ENCODE measurements at regions not wholly inside any gene's neighbourhood (a gene's known extent, or its start where the extent isn't known, plus 50 kb on each side); places are given as distances from the start of the nearest gene placed in this dataset.

DNA sequence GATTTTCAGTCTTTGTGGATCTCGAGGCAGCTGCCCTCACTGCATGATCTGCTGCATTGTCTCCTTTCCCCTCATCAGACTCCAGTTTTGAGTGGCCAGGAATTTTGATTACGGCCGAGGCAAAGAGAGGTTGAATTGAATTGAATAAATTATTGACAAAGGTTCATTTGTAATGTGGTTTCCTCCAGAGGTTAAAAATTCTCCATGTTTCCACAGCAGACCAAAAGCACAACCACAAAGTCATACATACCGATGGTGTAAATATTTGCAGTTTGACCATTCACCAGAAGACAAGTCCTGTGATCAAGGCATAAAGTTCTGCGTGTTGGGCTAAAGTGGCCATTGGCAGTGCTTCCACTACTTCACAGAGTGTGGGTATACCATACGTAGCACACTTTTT lies 343.8 kb upstream of the MYT1L start:
- DNase-seq = no peak

DNA sequence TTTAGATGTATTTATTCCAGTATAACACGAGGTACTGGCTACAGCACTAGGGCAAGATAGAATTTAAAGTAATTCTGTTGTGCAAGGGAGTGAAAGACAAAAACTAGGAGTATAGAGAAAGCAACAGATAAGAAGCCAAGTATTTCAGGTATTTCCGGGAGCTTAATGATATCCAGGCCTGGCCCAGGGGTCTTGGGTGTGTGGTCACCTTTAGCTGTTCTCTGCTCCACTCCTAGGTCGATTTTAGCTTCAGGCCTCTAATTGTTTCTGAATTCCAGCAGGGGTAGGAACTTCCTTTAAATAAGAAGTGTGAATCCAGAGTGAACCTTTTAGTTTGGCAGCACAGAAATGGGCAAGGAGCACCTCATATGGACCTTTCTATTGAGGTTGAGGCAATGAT lies 342.3 kb upstream of the MYT1L start:
- DNase-seq = no peak

GRCh38 chr2:2672249-2672648 lies 341.2 kb upstream of the MYT1L start:
- DNase-seq = no peak

DNA sequence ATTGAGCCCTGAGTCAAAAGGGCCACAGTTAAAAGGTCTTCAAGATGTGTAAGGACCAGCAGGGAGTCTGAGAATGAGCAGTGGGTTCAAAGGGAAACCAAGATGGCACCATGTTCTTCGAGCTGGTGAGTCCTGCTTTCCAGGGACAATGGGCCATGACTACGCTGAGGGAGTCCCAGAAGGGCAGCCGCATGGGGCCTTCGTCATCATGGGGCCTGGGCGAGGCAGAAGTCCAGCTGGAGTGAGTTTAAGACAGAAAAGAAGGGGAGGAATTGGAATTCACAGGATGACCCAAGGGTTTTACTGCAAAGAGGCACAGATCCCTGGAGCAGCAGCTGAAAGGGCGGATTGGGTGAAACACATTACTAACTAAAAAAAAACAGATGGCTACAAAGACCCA lies 340.8 kb upstream of the MYT1L start:
- DNase-seq = no peak

DNA sequence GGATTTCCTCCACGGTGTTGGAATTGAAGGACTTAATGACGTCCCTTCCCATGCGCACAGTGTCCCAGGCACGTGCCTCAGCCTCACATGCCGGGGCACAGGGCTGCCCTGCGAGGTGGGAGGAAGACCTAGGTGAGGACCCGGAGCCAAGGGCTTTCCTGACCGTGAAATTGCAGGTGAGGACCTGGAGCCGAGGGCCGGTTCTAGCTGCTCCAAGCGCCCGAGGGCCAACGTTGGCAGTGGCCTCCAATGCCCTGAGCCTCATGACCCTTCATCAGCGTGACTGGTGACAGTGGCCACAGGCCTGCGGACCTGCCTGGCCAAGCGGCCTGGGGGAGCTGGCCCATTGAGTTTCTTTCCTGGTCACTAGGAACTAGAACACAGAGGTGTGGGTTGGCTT lies 338.2 kb upstream of the MYT1L start:
- no peak for DNase-seq

- DNase-seq = no peak
Observed at GRCh38 chr2:2668681-2669265, 337.7 kb upstream of the MYT1L start.

- no peak for DNase-seq
Observed at GRCh38 chr2:2667690-2668089, 336.6 kb upstream of the MYT1L start.

DNA sequence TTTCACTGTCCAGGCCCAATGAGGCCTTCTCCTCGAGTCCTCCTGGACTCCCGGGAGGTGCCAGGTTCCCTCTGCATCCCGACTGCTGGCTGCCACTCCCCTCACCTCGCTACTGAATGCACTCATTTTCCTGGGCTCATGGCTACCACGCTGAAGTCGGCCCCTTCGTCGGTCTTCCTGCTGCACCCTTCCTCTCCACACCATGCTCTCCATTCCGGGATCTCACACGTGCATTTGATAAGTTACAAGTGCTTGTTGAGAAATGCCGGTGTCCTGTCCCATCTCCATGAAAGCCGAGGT lies 334.7 kb upstream of the MYT1L start:
- no peak for DNase-seq

GRCh38 chr2:2664989-2665833 lies 334.1 kb upstream of the MYT1L start:
- DNase-seq = no peak

GRCh38 chr2:2663401-2664036 lies 332.4 kb upstream of the MYT1L start:
- no peak for DNase-seq

- DNase-seq = no peak
Observed at GRCh38 chr2:2662847-2663356, 331.8 kb upstream of the MYT1L start.

DNA sequence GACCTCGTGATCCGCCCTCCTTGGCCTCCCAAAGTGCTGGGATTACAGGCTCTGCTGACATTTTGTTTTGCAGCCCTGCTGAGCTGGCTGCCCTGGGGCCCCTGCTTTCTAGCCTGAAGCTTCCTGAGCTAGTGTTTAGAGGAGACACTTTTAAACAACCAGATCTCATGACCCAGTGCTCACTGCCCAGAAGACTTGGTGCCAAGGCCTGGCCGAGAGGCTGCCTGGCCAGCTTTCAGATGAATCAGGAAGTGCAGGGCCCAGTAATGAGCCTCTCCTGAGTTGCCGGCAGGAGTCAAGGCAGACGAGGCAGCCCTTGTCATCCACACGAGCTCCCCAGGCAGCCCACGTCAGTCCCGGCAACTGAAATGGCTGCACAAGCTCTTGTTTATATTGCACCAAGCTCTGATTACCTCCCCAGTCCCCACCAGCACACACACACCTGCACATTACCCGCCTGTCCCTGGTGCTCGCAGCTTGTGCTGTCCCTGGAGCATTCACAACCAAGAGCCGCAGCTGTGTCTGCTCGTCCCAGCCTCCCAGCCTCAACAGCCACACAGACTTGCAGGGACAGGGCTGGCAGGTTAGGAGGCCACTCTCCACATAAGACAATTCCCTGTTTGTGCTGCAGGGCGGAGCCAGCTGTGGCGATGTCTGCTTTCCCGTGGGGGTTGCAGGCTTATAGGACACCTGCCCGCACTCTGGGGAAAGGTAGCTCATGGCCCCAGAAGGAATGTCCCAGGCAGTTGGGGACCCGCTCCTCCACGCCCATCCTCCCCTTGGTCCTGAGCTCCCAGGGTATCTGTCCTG lies 331.2 kb upstream of the MYT1L start:
- DNase-seq = no peak

DNA sequence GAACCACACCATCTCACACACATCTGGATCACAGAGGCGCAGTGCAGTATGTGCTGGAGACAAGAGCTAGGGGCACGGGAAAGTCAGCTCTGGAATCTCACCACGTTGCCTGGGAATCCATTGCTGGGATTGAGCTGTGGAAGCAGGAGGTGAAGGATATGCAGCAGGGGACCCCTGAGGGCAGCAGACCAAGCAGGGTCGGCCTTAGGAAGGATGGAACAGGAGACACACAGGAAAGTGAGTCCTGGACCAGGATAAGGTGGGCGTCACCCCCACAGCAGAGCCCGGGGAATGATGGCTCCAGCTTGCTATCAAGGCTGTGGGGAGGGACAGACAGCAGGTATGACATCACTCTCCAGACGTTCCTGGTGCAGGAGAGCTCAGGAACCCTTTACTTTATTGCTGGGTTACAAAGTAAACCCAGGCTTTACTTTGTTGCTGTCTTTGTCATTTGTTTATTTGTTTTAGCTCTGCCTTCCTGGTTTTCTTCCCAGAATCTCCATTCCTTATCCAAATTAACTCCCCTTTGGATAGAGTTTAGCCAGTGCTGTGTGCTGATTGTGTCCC lies 329.8 kb upstream of the MYT1L start:
- no peak for DNase-seq

DNA sequence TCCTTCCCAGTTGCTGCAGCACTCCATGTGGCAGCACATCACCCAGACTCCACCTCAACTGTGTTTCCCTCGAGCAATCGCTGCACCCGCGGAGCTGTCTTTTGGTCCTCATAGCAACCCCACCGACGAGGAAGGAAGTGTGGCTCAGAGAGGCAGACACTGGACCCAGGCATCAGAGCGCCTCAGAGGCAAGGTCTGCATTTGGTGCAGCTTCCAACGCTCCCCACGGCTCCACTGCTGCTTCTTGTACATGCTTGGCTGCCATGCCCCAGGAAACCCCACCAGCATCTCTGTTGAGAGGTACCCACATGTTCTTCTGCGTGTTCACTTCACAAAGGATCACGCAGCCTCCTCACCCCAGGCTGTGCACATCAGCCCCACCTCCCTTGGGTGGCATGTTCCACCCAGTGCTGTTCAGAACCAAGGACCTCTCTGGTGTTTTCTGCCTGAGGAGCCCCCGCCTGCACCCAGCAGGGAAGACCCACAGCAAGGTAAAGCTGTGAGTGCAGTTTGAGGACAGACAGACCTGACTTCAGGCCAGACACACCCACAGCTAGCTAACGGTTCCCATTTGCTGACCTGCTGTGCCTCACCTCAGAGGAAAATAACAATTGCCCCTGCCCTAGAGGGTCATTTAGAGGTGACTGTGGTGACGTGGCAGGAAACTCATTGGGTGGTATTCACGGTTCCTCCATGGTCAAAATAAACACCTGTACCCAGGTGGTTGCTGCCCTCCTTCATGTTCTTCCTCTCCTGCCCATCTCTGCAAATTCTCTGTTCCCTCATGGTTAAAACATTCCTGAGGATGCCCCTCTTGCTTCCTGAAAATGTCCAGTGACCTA lies 326.3 kb upstream of the MYT1L start:
- no peak for DNase-seq

DNA sequence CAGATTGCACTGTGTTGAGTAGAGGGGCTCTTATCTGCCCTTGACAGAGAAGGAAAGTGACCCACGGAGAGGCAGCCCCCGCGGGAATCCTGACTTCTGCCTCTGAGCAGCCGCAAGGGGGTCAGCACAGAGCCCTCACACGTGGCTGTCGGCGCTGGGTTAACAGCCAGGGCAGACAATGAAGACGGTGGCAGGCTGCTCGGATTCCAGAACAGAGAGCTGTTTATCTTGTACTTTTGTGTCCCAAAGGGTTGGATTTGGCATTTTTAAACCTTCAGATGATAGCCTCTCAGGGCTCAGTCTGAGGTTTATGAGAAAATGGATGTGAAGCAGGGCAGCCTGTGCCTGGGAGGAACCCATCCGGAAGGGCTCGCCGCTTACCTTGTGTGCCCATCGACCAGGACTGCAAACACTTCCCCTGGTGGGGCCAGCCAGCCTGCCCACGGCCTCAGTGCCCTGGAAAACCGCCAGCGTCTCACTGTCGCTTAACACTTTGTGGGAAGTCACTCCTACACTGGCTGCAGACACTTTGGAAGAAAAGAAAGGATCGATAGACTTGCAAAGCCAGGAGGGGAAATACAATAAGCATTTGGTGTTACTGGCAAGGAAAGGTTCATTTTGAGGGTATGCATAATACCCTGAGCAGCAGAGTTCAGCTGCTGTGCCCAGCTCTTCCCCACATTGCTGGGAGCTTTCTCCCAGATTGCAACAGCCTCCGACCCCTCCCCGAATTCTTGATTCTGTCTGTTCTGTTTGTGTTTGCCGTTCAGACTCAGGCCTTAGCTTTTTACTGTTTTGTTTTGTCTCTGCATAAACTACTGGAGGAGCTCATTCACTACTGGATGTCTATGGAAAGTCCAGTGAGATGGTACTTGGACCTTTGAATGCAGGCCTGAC lies 325.3 kb upstream of the MYT1L start:
- DNase-seq = no peak

DNA sequence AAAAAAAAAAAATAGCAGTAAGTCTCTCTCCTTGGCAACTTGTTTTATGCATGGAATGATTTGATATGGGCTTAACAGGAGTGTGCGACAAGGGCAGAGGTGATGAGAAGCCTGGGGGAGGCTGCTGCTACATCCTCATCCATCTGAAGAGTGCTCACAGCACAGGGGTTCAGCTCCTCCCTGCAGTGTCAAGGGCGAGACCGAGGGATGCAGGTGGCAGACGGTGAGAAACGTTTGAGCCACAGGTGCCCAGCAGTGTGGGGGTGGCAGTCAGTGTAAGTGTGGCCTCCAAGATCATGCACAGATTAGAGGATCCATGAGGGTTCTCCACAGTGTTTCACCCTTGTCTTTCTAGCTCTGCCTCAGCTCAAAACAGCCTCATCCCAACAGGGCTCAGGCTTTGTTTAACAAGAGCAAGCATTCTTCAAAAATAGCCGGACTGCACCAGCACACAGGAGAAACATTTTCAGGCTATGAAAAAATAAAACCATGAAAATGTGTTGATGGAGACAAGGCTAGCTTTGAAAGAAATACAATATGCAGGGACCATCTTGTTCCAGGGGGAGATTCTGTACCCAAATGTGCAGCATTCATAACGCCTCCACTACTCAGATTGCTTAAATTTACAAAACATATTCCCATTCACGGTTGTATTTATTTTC lies 324.5 kb upstream of the MYT1L start:
- DNase-seq = no peak

- no peak for DNase-seq
Observed at GRCh38 chr2:2653231-2653630, 322.2 kb upstream of the MYT1L start.

DNA sequence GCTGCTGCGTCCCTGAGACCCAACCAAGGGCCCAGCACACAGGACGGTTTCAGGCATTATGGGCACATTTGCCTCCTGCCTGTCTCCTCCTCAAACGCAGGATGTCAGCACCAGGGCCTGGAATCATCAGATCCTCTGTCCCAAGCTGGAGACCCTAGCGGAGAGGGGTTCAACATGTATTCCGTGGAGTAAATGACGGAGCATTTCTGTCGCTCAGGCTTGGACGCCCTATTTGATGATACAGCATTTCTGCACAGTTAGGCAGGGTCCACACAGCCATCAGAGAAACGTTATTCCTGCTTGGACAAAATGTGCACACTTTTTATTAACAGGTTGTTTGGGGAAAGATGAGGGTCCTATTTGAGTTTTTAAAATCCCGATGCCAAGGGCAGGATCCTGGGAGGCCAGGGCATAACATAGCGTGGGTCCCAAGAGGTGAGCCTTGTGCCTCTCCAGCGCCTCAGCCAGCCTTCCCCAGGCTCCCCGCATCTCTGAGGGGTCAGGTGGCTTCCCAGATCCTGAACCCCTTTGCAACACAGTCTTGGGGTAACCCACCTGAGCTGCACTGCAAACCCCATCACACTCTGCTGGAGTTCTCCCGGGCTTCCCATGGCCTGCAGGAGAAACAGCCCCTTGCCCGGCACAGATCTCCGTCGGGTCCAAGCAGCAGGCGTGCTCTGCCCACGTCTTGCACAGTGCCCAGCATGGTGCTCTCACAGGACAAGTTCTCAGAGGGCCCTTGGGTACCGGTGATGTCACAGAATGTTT lies 319.7 kb upstream of the MYT1L start:
- DNase-seq = no peak

Measured in CD4-positive, alpha-beta T cell treated with Interferon gamma for 1 hour (primary cell).